ENCODE measurements at regions not wholly inside any gene's neighbourhood (a gene's known extent, or its start where the extent isn't known, plus 50 kb on each side); places are given as distances from the start of the nearest gene placed in this dataset.
A peak's percentile ranks its signal among the peaks of the same experiment; 100 is the strongest.

DNA sequence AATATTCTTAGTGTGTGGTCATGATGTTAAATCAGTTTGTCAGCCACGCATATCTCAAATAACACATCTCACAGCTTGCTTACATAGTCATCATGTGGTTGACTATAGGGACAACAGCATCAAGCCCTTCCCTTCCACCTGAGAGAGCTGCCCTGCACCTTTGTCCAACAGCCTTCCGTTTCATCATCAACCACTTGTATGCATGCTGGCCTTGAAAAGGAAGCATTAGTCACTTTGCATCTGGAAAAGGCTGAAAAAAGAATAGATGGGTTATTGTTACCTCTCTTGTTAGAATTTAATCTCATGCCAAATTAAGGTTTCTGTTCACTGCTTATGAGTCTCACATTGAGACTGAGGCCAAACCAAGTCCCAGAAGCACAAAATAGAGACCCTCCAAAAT is 1586.5 kb upstream of the SEL1L start:
- H3K36me3 ChIP-seq (ENCODE audit: insufficient read depth, low read length), result no peaks in the 10 kb centered on the region
- H3K9ac ChIP-seq (ENCODE audit: insufficient read length), result no peak overlapping the region
- TF ChIP-seq POLR2AphosphoS5 (IDR thresholded peaks at IDR 0.05; ENCODE audit: borderline replicate concordance, low read depth, low read length), result no peak
- no peak for TF ChIP-seq FOXP2 (optimal IDR thresholded peaks at IDR 0.05; ENCODE audit: control extremely low read depth, extremely low read length, insufficient read depth)
- TF ChIP-seq EZH2 (IDR thresholded peaks at IDR 0.05), result no peak
- DNase-seq (ENCODE audit: low read depth, low spot score), result no peak
- H3K27ac ChIP-seq, result no peak overlapping the region
- no peak overlapping the region for H3K4me3 ChIP-seq
- no peaks in the 10 kb centered on the region for H3K9me3 ChIP-seq (ENCODE audit: low read depth, low read length)

GRCh38 chr14:83126076-83126475 is 1592.4 kb upstream of the SEL1L start:
- H3K36me3 ChIP-seq (ENCODE audit: insufficient read depth, low read length), result no peaks in the 10 kb centered on the region
- no peak overlapping the region for H3K9ac ChIP-seq (ENCODE audit: insufficient read length)
- H3K27ac ChIP-seq, result no peak overlapping the region
- TF ChIP-seq FOXP2 (optimal IDR thresholded peaks at IDR 0.05; ENCODE audit: control extremely low read depth, extremely low read length, insufficient read depth) (no peak), EZH2 (IDR thresholded peaks at IDR 0.05) (no peak), POLR2AphosphoS5 (IDR thresholded peaks at IDR 0.05; ENCODE audit: borderline replicate concordance, low read depth, low read length) (no peak)
- H3K4me3 ChIP-seq, result peak overlapping the region; percentile 17; the same call in 1 of the 2 replicates
- DNase-seq (ENCODE audit: low read depth, low spot score), result no peak
- H3K9me3 ChIP-seq (ENCODE audit: low read depth, low read length), result no peaks in the 10 kb centered on the region

- DNase-seq (ENCODE audit: low read depth, low spot score), result no peak
- H3K4me3 ChIP-seq, result no peak overlapping the region
- no peak overlapping the region for H3K27ac ChIP-seq
- no peaks in the 10 kb centered on the region for H3K36me3 ChIP-seq (ENCODE audit: insufficient read depth, low read length)
- H3K9ac ChIP-seq (ENCODE audit: insufficient read length), result no peak overlapping the region
- H3K9me3 ChIP-seq (ENCODE audit: low read depth, low read length), result no peaks in the 10 kb centered on the region
- TF ChIP-seq FOXP2 (optimal IDR thresholded peaks at IDR 0.05; ENCODE audit: control extremely low read depth, extremely low read length, insufficient read depth) (no peak), POLR2AphosphoS5 (IDR thresholded peaks at IDR 0.05; ENCODE audit: borderline replicate concordance, low read depth, low read length) (no peak), EZH2 (IDR thresholded peaks at IDR 0.05) (no peak)
These were observed 1595.1 kb upstream of the SEL1L start for GRCh38 chr14:83128783-83129182.

DNA sequence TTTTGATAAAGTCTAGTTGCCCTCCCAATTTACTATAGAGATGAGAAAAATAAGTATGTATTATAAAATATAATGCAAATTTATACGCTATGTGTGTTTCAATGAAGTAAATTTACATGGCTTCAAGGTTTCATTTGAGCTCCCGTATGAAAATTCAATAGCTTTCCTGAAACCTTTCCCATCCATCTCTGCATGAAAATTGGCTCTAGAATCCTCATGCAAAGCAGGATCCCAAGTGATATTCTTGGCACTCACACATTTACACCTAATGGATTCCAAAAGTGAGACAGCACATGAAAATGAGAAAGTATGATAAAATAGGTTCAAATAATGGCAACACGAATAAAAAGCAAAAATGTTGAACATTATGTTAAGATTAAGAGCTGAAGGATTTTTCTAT is 1595.8 kb upstream of the SEL1L start:
- H3K9ac ChIP-seq (ENCODE audit: insufficient read length), result no peak overlapping the region
- TF ChIP-seq POLR2AphosphoS5 (IDR thresholded peaks at IDR 0.05; ENCODE audit: borderline replicate concordance, low read depth, low read length) (no peak), FOXP2 (optimal IDR thresholded peaks at IDR 0.05; ENCODE audit: control extremely low read depth, extremely low read length, insufficient read depth) (no peak), EZH2 (IDR thresholded peaks at IDR 0.05) (no peak)

DNA sequence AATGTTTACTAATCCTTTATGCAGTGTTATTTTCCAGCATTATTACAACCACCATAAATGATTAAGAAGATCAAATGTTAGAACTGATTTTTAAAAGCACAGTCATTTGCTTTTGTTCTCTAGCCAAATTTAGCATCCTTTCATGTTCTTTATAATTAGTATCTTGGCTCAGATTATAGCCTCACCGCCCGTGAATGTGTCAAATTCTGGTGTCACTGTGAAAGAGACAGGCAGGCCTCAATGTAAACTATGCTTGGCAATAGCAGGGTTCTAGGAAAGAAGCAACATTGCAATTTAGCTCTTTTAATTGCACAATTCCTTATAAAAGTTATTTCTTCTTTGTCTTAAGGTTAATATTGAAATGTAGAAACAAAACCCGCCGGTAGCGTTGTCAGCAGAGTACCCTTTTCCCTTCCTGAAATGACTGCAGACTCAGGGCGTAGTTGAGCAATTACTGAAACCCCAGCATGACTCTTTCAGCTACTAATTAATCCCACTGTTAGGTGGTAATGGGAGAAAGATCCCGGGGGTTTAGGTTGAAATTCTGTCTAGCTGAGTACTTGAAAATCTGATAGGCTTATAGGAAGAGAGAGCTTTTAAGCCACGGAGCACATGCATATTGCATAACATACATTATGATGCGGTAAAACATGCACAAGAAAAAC is 1600.5 kb upstream of the SEL1L start:
- TF ChIP-seq FOXP2 (optimal IDR thresholded peaks at IDR 0.05; ENCODE audit: control extremely low read depth, extremely low read length, insufficient read depth) (no peak), EZH2 (IDR thresholded peaks at IDR 0.05) (no peak), POLR2AphosphoS5 (IDR thresholded peaks at IDR 0.05; ENCODE audit: borderline replicate concordance, low read depth, low read length) (no peak)
- Histone ChIP-seq H3K9me3 (ENCODE audit: low read depth, low read length) (no peaks in the 10 kb centered on the region), H3K9ac (ENCODE audit: insufficient read length) (no peak overlapping the region), H3K36me3 (ENCODE audit: insufficient read depth, low read length) (no peaks in the 10 kb centered on the region), H3K27ac (no peak overlapping the region), H3K4me3 (no peak overlapping the region)
- DNase-seq (ENCODE audit: low read depth, low spot score), result no peak

More for the DNA sequence above, 1595.8 kb upstream of the SEL1L start:
- Histone ChIP-seq H3K36me3 (ENCODE audit: insufficient read depth, low read length) (no peaks in the 10 kb centered on the region), H3K27ac (no peak overlapping the region), H3K4me3 (no peak overlapping the region), H3K9me3 (ENCODE audit: low read depth, low read length) (no peaks in the 10 kb centered on the region)
- no peak for DNase-seq (ENCODE audit: low read depth, low spot score)

DNA sequence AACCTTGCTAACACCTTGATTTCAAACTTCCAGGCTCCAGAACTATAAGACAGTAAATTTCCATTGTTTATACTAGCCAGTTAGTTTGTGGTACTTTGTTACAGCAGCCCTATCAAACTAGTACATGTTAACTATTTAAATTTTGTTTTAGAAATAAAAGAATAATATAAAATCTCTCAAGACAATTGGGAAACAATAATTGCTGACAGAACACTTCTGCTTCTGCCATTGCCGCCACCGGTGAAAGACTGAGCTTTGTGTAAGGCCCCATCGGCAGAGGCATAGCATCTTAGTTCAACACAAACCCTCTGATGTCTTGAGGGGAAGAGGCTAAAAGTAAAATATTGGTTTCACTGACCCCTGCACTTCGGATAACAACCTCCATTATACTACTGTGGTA is 1607.1 kb upstream of the SEL1L start:
- no peak for DNase-seq (ENCODE audit: low read depth, low spot score)
- no peaks in the 10 kb centered on the region for H3K9me3 ChIP-seq (ENCODE audit: low read depth, low read length)
- TF ChIP-seq FOXP2 (optimal IDR thresholded peaks at IDR 0.05; ENCODE audit: control extremely low read depth, extremely low read length, insufficient read depth), result no peak
- TF ChIP-seq EZH2 (IDR thresholded peaks at IDR 0.05), result no peak
- TF ChIP-seq POLR2AphosphoS5 (IDR thresholded peaks at IDR 0.05; ENCODE audit: borderline replicate concordance, low read depth, low read length), result no peak
- no peak overlapping the region for H3K9ac ChIP-seq (ENCODE audit: insufficient read length)
- no peak overlapping the region for H3K27ac ChIP-seq
- no peak overlapping the region for H3K4me3 ChIP-seq
- H3K36me3 ChIP-seq (ENCODE audit: insufficient read depth, low read length), result no peaks in the 10 kb centered on the region

- no peak for TF ChIP-seq POLR2AphosphoS5 (IDR thresholded peaks at IDR 0.05; ENCODE audit: borderline replicate concordance, low read depth, low read length)
- no peak for TF ChIP-seq FOXP2 (optimal IDR thresholded peaks at IDR 0.05; ENCODE audit: control extremely low read depth, extremely low read length, insufficient read depth)
- no peak for TF ChIP-seq EZH2 (IDR thresholded peaks at IDR 0.05)
- Histone ChIP-seq H3K36me3 (ENCODE audit: insufficient read depth, low read length) (no peaks in the 10 kb centered on the region), H3K27ac (no peak overlapping the region), H3K4me3 (no peak overlapping the region), H3K9ac (ENCODE audit: insufficient read length) (no peak overlapping the region), H3K9me3 (ENCODE audit: low read depth, low read length) (no peaks in the 10 kb centered on the region)
- no peak for DNase-seq (ENCODE audit: low read depth, low spot score)
These were observed 1613.4 kb upstream of the SEL1L start for GRCh38 chr14:83147006-83147405.

DNA sequence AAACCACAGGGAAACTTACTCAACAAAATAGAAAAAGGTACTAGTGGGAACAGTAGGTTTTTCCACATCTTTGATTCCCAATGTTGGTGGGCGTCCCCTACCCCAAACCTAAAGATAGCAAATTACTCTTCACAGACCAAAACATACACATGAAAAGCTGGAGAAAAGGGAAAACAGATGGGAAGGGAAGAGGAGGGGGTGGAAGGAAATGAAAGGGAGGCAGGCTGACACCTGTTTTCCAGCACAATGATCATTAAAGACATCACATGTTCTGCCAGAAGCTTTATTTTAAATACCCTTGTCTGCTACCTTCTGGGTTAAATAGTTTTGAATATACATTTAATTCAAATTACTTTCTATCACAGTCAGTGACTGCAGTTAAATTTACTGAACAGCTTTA is 1617.9 kb upstream of the SEL1L start:
- H3K9me3 ChIP-seq (ENCODE audit: low read depth, low read length), result no peaks in the 10 kb centered on the region
- TF ChIP-seq EZH2 (IDR thresholded peaks at IDR 0.05) (no peak), POLR2AphosphoS5 (IDR thresholded peaks at IDR 0.05; ENCODE audit: borderline replicate concordance, low read depth, low read length) (no peak), FOXP2 (optimal IDR thresholded peaks at IDR 0.05; ENCODE audit: control extremely low read depth, extremely low read length, insufficient read depth) (no peak)
- no peak overlapping the region for H3K4me3 ChIP-seq
- no peaks in the 10 kb centered on the region for H3K36me3 ChIP-seq (ENCODE audit: insufficient read depth, low read length)
- no peak overlapping the region for H3K27ac ChIP-seq
- DNase-seq (ENCODE audit: low read depth, low spot score), result no peak
- no peak overlapping the region for H3K9ac ChIP-seq (ENCODE audit: insufficient read length)

GRCh38 chr14:83153081-83153480 is 1619.4 kb upstream of the SEL1L start:
- H3K4me3 ChIP-seq, result no peak overlapping the region
- TF ChIP-seq EZH2 (IDR thresholded peaks at IDR 0.05), result no peak
- TF ChIP-seq POLR2AphosphoS5 (IDR thresholded peaks at IDR 0.05; ENCODE audit: borderline replicate concordance, low read depth, low read length), result no peak
- TF ChIP-seq FOXP2 (optimal IDR thresholded peaks at IDR 0.05; ENCODE audit: control extremely low read depth, extremely low read length, insufficient read depth), result no peak
- H3K9ac ChIP-seq (ENCODE audit: insufficient read length), result no peak overlapping the region
- H3K27ac ChIP-seq, result no peak overlapping the region
- H3K9me3 ChIP-seq (ENCODE audit: low read depth, low read length), result no peaks in the 10 kb centered on the region
- H3K36me3 ChIP-seq (ENCODE audit: insufficient read depth, low read length), result no peaks in the 10 kb centered on the region
- DNase-seq (ENCODE audit: low read depth, low spot score), result no peak
